ENCODE measurements at regions not wholly inside any gene's neighbourhood (a gene's known extent, or its start where the extent isn't known, plus 50 kb on each side); places are given as distances from the start of the nearest gene placed in this dataset.

- ATAC-seq (ENCODE audit: insufficient number of reproducible peaks, low FRiP score, low read depth) (no peak), DNase-seq (ENCODE audit: low spot score) (no peak)
- no peaks in the 10 kb centered on the region for H3K4me1 ChIP-seq (ENCODE audit: control insufficient read depth in 1 of 2, low read depth in 2 of 2)
- H3K4me3 ChIP-seq, result no peak overlapping the region
- H3K27ac ChIP-seq, result no peak overlapping the region
- no peaks in the 10 kb centered on the region for H3K27me3 ChIP-seq (replicated peaks; ENCODE audit: insufficient read depth)
- no peak for TF ChIP-seq CTCF (IDR thresholded peaks at IDR 0.05)
- no peaks in the 10 kb centered on the region for H3K36me3 ChIP-seq
- H3K9me3 ChIP-seq, result no peaks in the 10 kb centered on the region
These were observed 394.7 kb upstream of the ZNF804A start for GRCh38 chr2:184203661-184204060.

- no peaks in the 10 kb centered on the region for H3K27me3 ChIP-seq (replicated peaks; ENCODE audit: insufficient read depth)
- no peak for DNase-seq (ENCODE audit: low spot score)
- no peak for TF ChIP-seq CTCF (IDR thresholded peaks at IDR 0.05)
- no peak overlapping the region for H3K27ac ChIP-seq
- H3K4me1 ChIP-seq (ENCODE audit: control insufficient read depth in 1 of 2, low read depth in 2 of 2), result no peaks in the 10 kb centered on the region
- no peaks in the 10 kb centered on the region for H3K36me3 ChIP-seq
- no peaks in the 10 kb centered on the region for H3K9me3 ChIP-seq
- no peak overlapping the region for H3K4me3 ChIP-seq
- ATAC-seq (ENCODE audit: insufficient number of reproducible peaks, low FRiP score, low read depth), result no peak
These were observed 393.2 kb upstream of the ZNF804A start for GRCh38 chr2:184205048-184205596.

- no peak for TF ChIP-seq CTCF (IDR thresholded peaks at IDR 0.05)
- no peak for ATAC-seq (ENCODE audit: insufficient number of reproducible peaks, low FRiP score, low read depth)
- Histone ChIP-seq H3K4me1 (ENCODE audit: control insufficient read depth in 1 of 2, low read depth in 2 of 2) (no peaks in the 10 kb centered on the region), H3K4me3 (no peak overlapping the region), H3K27me3 (replicated peaks; ENCODE audit: insufficient read depth) (no peaks in the 10 kb centered on the region), H3K36me3 (no peaks in the 10 kb centered on the region), H3K27ac (no peak overlapping the region), H3K9me3 (no peaks in the 10 kb centered on the region)
- DNase-seq (ENCODE audit: low spot score), result no peak
These were observed 392.3 kb upstream of the ZNF804A start for GRCh38 chr2:184206045-184206444.

DNA sequence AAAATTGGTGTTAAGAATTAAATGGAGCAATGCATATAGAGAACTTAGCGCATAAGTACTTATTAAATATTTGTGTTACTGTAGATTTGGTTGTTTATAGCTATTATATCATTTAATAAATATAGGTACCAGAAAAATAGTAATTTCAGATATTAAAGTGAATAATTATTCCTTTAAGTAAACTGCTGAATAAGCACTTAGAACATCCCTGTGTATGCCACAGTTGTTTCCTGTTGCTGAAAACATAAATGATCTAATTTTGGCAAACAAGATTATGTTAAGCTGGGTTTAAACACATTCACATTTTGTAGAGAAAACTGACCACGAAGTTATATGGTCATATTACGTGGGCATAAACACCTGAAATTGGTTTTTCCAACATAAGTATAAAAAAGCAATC is 388.0 kb upstream of the ZNF804A start:
- no peak overlapping the region for H3K4me3 ChIP-seq
- DNase-seq (ENCODE audit: low spot score) (no peak), ATAC-seq (ENCODE audit: insufficient number of reproducible peaks, low FRiP score, low read depth) (no peak)
- H3K27me3 ChIP-seq (replicated peaks; ENCODE audit: insufficient read depth), result no peaks in the 10 kb centered on the region
- no peaks in the 10 kb centered on the region for H3K36me3 ChIP-seq
- H3K4me1 ChIP-seq (ENCODE audit: control insufficient read depth in 1 of 2, low read depth in 2 of 2), result no peaks in the 10 kb centered on the region
- TF ChIP-seq CTCF (IDR thresholded peaks at IDR 0.05), result no peak
- H3K9me3 ChIP-seq, result no peaks in the 10 kb centered on the region
- H3K27ac ChIP-seq, result no peak overlapping the region

GRCh38 chr2:184215745-184216144 is 382.6 kb upstream of the ZNF804A start:
- no peak for DNase-seq (ENCODE audit: low spot score)
- no peak overlapping the region for H3K4me3 ChIP-seq
- no peaks in the 10 kb centered on the region for H3K9me3 ChIP-seq
- ATAC-seq (ENCODE audit: insufficient number of reproducible peaks, low FRiP score, low read depth), result no peak
- no peaks in the 10 kb centered on the region for H3K4me1 ChIP-seq (ENCODE audit: control insufficient read depth in 1 of 2, low read depth in 2 of 2)
- no peak for TF ChIP-seq CTCF (IDR thresholded peaks at IDR 0.05)
- no peaks in the 10 kb centered on the region for H3K27me3 ChIP-seq (replicated peaks; ENCODE audit: insufficient read depth)
- H3K27ac ChIP-seq, result no peak overlapping the region
- H3K36me3 ChIP-seq, result no peaks in the 10 kb centered on the region
